ENCODE measurements at regions not wholly inside any gene's neighbourhood (a gene's known extent, or its start where the extent isn't known, plus 50 kb on each side); places are given as distances from the start of the nearest gene placed in this dataset.

DNA sequence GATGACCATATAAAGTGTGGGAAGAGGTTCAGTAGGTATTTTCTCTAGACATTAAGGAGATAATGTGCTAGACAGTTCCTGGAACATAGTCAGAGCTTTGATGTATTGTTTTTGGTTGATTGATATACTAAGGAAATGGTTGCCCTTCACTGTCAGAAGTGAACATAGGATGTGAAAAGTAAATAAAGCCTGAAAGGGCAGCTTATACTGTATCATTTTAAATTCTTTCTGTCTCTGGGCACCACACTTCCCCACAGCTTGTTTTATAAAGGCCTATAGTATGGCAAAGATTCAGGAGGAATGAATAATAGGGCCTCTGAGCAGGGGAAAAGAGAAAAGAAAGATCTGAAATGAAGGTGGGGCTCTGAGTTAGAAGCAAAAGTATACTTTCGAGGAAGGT is 72.7 kb upstream of the ITPRID2 start:
- TF ChIP-seq POLR2AphosphoS5 (IDR thresholded peaks at IDR 0.05; ENCODE audit: low read depth, low read length) (no peak), SIN3A (IDR thresholded peaks at IDR 0.05; ENCODE audit: borderline replicate concordance, insufficient read depth, low read length) (no peak), TAF1 (IDR thresholded peaks at IDR 0.05; ENCODE audit: borderline replicate concordance, insufficient read depth, low read length) (no peak), FOXP2 (optimal IDR thresholded peaks at IDR 0.05; ENCODE audit: borderline replicate concordance, extremely low read depth, extremely low read length, insufficient read depth) (no peak)
- TF ChIP-seq, protein P1, sequence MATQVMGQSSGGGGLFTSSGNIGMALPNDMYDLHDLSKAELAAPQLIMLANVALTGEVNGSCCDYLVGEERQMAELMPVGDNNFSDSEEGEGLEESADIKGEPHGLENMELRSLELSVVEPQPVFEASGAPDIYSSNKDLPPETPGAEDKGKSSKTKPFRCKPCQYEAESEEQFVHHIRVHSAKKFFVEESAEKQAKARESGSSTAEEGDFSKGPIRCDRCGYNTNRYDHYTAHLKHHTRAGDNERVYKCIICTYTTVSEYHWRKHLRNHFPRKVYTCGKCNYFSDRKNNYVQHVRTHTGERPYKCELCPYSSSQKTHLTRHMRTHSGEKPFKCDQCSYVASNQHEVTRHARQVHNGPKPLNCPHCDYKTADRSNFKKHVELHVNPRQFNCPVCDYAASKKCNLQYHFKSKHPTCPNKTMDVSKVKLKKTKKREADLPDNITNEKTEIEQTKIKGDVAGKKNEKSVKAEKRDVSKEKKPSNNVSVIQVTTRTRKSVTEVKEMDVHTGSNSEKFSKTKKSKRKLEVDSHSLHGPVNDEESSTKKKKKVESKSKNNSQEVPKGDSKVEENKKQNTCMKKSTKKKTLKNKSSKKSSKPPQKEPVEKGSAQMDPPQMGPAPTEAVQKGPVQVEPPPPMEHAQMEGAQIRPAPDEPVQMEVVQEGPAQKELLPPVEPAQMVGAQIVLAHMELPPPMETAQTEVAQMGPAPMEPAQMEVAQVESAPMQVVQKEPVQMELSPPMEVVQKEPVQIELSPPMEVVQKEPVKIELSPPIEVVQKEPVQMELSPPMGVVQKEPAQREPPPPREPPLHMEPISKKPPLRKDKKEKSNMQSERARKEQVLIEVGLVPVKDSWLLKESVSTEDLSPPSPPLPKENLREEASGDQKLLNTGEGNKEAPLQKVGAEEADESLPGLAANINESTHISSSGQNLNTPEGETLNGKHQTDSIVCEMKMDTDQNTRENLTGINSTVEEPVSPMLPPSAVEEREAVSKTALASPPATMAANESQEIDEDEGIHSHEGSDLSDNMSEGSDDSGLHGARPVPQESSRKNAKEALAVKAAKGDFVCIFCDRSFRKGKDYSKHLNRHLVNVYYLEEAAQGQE (IDR thresholded peaks at IDR 0.05; ENCODE audit: insufficient read depth in 1 of 2, low read depth in 2 of 2, low read length in 2 of 2): no peak

DNA sequence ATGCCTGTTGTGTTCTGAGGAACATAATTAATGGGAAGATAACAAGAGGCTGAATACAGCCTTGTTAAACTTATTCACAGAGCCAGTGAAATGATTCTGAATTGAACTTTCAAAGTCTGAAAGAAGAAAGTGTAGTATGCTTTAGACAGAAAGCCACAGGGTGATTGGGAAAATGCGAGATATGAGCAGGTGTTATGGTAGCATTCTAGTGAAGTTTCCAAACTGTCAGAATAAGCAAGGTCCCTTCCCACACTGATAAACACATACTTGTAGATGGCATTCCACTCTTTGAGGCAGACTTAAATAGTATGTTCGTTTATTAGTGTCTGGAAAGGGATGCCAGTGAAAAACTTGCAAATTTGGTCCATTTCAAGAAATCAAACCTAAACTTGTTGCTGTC is 70.5 kb upstream of the ITPRID2 start:
- TF ChIP-seq, protein P1 (IDR thresholded peaks at IDR 0.05; ENCODE audit: insufficient read depth in 1 of 2, low read depth in 2 of 2, low read length in 2 of 2): no peak
- TF ChIP-seq SIN3A (IDR thresholded peaks at IDR 0.05; ENCODE audit: borderline replicate concordance, insufficient read depth, low read length) (no peak), FOXP2 (optimal IDR thresholded peaks at IDR 0.05; ENCODE audit: borderline replicate concordance, extremely low read depth, extremely low read length, insufficient read depth) (no peak), POLR2AphosphoS5 (IDR thresholded peaks at IDR 0.05; ENCODE audit: low read depth, low read length) (no peak), TAF1 (IDR thresholded peaks at IDR 0.05; ENCODE audit: borderline replicate concordance, insufficient read depth, low read length) (no peak)

DNA sequence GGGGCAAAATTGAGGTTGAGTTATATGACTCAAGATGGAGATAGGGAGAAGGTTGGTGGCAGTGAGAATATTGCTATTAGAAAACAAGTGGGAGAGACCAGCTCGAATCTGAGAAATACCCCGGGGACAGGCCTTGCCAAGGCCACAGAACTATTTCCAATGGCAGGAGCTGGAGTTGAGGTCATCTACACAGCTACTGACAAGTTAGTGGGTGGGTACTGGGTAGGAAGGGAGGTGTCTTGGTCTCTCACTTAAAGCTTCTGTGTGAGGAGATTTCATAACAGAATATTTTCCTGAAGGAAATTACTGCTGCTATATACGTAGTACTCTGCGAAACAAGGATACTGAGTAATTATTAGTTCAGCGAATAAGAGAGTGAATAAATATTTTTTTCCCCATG is 69.4 kb upstream of the ITPRID2 start:
- TF ChIP-seq TAF1 (IDR thresholded peaks at IDR 0.05; ENCODE audit: borderline replicate concordance, insufficient read depth, low read length) (no peak), SIN3A (IDR thresholded peaks at IDR 0.05; ENCODE audit: borderline replicate concordance, insufficient read depth, low read length) (no peak), FOXP2 (optimal IDR thresholded peaks at IDR 0.05; ENCODE audit: borderline replicate concordance, extremely low read depth, extremely low read length, insufficient read depth) (no peak), POLR2AphosphoS5 (IDR thresholded peaks at IDR 0.05; ENCODE audit: low read depth, low read length) (no peak)
- TF ChIP-seq, protein P1 (IDR thresholded peaks at IDR 0.05; ENCODE audit: insufficient read depth in 1 of 2, low read depth in 2 of 2, low read length in 2 of 2): no peak

DNA sequence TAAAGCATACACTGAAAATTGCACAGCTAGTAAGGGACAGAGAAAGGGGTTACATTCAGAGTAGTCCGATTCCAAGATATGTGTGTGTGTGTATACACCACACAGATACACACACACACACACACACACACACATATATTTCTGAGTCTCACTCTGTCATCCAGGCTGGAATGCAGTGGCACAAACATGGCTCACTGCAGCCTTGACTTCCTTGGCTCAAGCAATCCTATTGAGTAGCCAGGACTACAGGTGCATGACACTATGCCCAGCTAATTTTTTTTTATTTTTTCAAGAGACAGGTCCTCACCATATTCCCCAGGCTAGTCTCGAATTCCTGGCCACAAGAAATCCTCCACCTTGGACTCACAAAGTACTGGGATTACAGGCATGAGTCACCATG is 68.1 kb upstream of the ITPRID2 start:
- no peak for TF ChIP-seq POLR2AphosphoS5 (IDR thresholded peaks at IDR 0.05; ENCODE audit: low read depth, low read length)
- TF ChIP-seq, protein P1 (IDR thresholded peaks at IDR 0.05; ENCODE audit: insufficient read depth in 1 of 2, low read depth in 2 of 2, low read length in 2 of 2): no peak
- TF ChIP-seq SIN3A (IDR thresholded peaks at IDR 0.05; ENCODE audit: borderline replicate concordance, insufficient read depth, low read length): no peak
- no peak for TF ChIP-seq FOXP2 (optimal IDR thresholded peaks at IDR 0.05; ENCODE audit: borderline replicate concordance, extremely low read depth, extremely low read length, insufficient read depth)

DNA sequence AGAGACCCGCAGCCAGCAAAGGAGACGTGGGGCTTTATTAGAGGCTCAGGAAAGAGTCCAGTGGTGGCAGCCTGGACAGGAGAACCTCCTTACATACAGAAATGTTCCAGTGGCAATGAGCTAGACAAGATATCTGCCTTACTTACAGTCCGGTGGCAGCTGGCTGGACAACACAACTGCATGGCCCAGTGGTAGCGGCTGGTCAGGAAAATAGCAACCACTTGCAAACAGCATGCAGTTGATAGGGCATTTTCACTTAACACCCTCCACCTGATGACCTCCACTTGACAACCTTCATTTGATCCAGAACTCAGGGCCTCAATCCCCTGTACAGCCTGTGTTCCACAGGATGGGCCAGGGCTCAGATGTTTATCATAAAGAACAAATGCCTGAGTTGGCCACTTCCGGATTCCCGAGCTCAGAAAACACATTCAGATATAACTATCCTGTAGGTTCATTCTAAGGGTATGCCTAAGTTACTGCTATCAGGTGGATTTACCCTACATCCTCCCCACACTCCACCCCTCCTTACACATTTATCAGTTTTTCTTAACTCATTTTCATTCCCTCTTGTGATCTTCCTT is 63.3 kb upstream of the ITPRID2 start:
- TF ChIP-seq POLR2AphosphoS5 (IDR thresholded peaks at IDR 0.05; ENCODE audit: low read depth, low read length): no peak
- TF ChIP-seq, protein P1 (IDR thresholded peaks at IDR 0.05; ENCODE audit: insufficient read depth in 1 of 2, low read depth in 2 of 2, low read length in 2 of 2): no peak
- TF ChIP-seq SIN3A (IDR thresholded peaks at IDR 0.05; ENCODE audit: borderline replicate concordance, insufficient read depth, low read length): no peak
- TF ChIP-seq TAF1 (IDR thresholded peaks at IDR 0.05; ENCODE audit: borderline replicate concordance, insufficient read depth, low read length): no peak
- no peak for TF ChIP-seq FOXP2 (optimal IDR thresholded peaks at IDR 0.05; ENCODE audit: borderline replicate concordance, extremely low read depth, extremely low read length, insufficient read depth)

Measured in PFSK-1 (cell line).